Lung (tissue), 11 donors: ENCODE measurements at regions not wholly inside any gene's neighbourhood (a gene's known extent, or its start where the extent isn't known, plus 50 kb on each side); places are given as distances from the start of the nearest gene placed in this dataset.
A peak's percentile ranks its signal among the peaks of the same experiment; 100 is the strongest.

Experiments used
- ATAC-seq: fragments of 200-7000 bp; cut with Tn5 transposase; one replicate; pipeline ENCODE4 v1.9.1; 2020; ENCODE audit warnings: moderate number of reproducible peaks; ENCODE audit not compliant: insufficient read depth, low FRiP score
- DNase-seq, 3 donors: peaks; one replicate each; pipeline ENCODE4 v3.0.0-alpha.2; 2013 to 2017
- H3K27ac ChIP-seq, 2 donors: one replicate each; pipeline ENCODE4 v1.5.1; 2013; ENCODE audit warnings: mild to moderate bottlenecking in 2 of 2, moderate library complexity in 2 of 2, control low read depth in 1 of 2, inconsistent platforms in 1 of 2, low read depth in 1 of 2, low read length in 1 of 2
- H3K27me3 ChIP-seq, 3 donors: one replicate each; pipeline ENCODE4 v1.5.1; 2013; ENCODE audit warnings: low read length in 2 of 3; ENCODE audit not compliant: control insufficient read depth in 3 of 3, insufficient read depth in 3 of 3
- H3K36me3 ChIP-seq, 4 donors: one replicate each; pipeline ENCODE4 v1.5.1; 2013; ENCODE audit warnings: low read length in 4 of 4, mild to moderate bottlenecking in 1 of 4, moderate library complexity in 1 of 4; ENCODE audit not compliant: control insufficient read depth in 4 of 4, insufficient read depth in 4 of 4
- H3K4me1 ChIP-seq, 5 donors: one replicate each; pipeline ENCODE4 v1.5.1; 2013; ENCODE audit warnings: low read length in 5 of 5, mild to moderate bottlenecking in 2 of 5, moderate library complexity in 1 of 5; ENCODE audit not compliant: control insufficient read depth in 5 of 5, insufficient read depth in 5 of 5
- H3K4me3 ChIP-seq: one replicate; pipeline ENCODE4 v1.5.1; 2013; ENCODE audit warnings: mild to moderate bottlenecking, control low read depth, moderate library complexity
- H3K9ac ChIP-seq, 2 donors: one replicate each; pipeline ENCODE4 v1.5.1; 2013; ENCODE audit warnings: low read length in 2 of 2, control low read depth in 1 of 2; ENCODE audit not compliant: insufficient read depth in 1 of 2
- H3K9me3 ChIP-seq, 4 donors: one replicate each; pipeline ENCODE4 v1.5.1; 2013; ENCODE audit warnings: low read length in 3 of 4, mild to moderate bottlenecking in 1 of 4, moderate library complexity in 1 of 4; ENCODE audit not compliant: control insufficient read depth in 4 of 4, insufficient read depth in 3 of 4
- WGBS, 2 donors: extraction: QIAGEN DNeasy Blood & Tissue Kit; methylation state at CpG; one replicate each; pipeline ENCODE4 v1.1.7; 2013; 5-methylcytosine and 5-hydroxymethylcytosine counted together
- TF ChIP-seq, protein P1 (sequence below): IDR thresholded peaks from 2 replicates; pipeline ENCODE4 v1.5.1; 2012; ENCODE audit warnings: mild to moderate bottlenecking; ENCODE audit errors: control extremely low read depth, extremely low read depth
- donor health status: control.
- donor health status: control.
- donor health status: Bipolar disorder and iron deficiency.
- donor health status: healthy.
- donor health status: DM: yes; HTN: yes; CAD: no.

DNA sequence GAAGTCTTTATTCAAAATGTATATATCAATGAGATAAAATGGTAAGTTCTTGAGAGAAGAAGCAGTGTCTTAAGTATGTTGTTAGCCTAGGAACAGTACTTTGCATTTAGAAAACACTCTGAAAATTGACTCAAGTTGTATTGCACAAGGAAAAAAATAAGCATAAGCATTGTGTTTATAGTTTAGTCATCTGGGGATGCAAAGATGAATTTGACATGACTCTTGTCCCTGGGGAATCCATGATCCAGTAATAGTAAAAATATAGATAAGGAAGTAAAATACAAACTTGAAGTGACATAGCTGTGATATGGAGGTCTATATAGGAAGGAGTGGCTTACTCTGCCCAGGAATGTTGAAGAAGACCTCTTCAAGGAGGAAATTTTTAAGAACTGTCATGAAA is 185.0 kb upstream of the PTBP2 start:
- Histone ChIP-seq H3K27me3 (no peaks in the 10 kb centered on the region), H3K4me3 (no peak overlapping the region), H3K36me3 (no peaks in the 10 kb centered on the region), H3K9me3 (no peaks in the 10 kb centered on the region), H3K9ac (no peak overlapping the region), H3K4me1 (peaks cover 0 to 45% (median 5%) of the 10 kb centered on the region in 5 donors), H3K27ac (no peak overlapping the region)
- DNase-seq (no peak), ATAC-seq (no peak)
- TF ChIP-seq, protein P1, sequence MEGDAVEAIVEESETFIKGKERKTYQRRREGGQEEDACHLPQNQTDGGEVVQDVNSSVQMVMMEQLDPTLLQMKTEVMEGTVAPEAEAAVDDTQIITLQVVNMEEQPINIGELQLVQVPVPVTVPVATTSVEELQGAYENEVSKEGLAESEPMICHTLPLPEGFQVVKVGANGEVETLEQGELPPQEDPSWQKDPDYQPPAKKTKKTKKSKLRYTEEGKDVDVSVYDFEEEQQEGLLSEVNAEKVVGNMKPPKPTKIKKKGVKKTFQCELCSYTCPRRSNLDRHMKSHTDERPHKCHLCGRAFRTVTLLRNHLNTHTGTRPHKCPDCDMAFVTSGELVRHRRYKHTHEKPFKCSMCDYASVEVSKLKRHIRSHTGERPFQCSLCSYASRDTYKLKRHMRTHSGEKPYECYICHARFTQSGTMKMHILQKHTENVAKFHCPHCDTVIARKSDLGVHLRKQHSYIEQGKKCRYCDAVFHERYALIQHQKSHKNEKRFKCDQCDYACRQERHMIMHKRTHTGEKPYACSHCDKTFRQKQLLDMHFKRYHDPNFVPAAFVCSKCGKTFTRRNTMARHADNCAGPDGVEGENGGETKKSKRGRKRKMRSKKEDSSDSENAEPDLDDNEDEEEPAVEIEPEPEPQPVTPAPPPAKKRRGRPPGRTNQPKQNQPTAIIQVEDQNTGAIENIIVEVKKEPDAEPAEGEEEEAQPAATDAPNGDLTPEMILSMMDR: no peak

DNA sequence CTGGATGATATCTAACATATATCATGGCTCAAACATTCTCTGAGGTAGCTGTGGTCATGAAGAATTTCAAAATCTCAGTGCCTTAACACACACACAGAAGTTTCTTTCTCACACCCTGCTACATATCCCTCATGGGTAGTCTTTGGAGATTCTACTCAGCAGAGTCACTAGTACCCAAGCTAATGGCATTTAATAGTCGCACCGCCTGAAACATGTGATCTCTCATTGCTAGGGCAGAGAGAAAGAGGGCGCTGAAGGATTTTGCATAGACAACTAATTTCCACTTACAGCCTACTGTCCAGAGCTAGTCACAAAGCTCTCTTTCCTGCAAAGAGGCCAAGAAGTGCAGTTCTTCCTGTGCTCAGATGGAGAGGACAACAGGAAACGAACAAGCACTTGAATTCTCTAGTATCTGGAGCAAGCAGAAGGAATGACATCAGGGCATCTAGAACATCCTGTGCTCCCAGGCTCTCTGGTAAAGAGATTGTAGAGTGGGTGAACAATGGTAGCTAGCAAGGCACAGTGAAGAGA is 183.4 kb upstream of the PTBP2 start:
- Histone ChIP-seq H3K27me3 (no peaks in the 10 kb centered on the region), H3K36me3 (no peaks in the 10 kb centered on the region), H3K9ac (peak overlapping the region in 1 of 2 donors; percentile 24), H3K4me1 (peaks cover 0 to 45% (median 5%) of the 10 kb centered on the region in 5 donors), H3K4me3 (no peak overlapping the region), H3K27ac (peak overlapping the region; percentile 67 to 70), H3K9me3 (no peaks in the 10 kb centered on the region)
- ATAC-seq (peak; percentile 61), DNase-seq (peak; percentile 39 to 84 (median 80))
- WGBS, 2 donors: 51 to 70% methylated on average over 4 of the region's 4 CpGs
- TF ChIP-seq, protein P1: no peak

DNA sequence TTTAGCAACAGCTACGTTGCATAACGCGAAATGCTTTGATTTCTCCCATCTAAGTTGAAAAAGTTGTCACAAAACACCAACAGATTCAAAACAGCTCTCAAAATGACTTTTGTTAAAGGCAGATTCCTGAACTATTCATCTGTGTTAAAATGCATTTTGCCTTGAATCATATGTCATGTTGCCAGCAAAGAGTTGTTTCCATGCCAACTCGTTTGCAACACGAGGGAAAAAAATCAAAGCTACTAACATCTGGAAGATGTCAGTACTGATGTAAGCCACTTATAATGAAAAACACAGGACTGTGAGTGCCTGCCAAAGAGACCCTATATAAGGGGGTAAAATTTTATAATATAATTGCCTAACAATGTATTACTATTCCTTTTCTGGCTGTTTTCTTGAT is 182.7 kb upstream of the PTBP2 start:
- Histone ChIP-seq H3K27ac (peak overlapping the region in 1 of 2 donors; percentile 70), H3K4me3 (no peak overlapping the region), H3K36me3 (no peaks in the 10 kb centered on the region), H3K9ac (no peak overlapping the region), H3K9me3 (no peaks in the 10 kb centered on the region), H3K4me1 (peaks cover 0 to 45% (median 5%) of the 10 kb centered on the region in 5 donors), H3K27me3 (no peaks in the 10 kb centered on the region)
- DNase-seq: peak; percentile 88 to 99 (median 98)
- ATAC-seq: no peak
- 44 to 78% methylated on average over 5 of the region's 5 CpGs for WGBS, 2 donors
- TF ChIP-seq, protein P1: no peak

DNA sequence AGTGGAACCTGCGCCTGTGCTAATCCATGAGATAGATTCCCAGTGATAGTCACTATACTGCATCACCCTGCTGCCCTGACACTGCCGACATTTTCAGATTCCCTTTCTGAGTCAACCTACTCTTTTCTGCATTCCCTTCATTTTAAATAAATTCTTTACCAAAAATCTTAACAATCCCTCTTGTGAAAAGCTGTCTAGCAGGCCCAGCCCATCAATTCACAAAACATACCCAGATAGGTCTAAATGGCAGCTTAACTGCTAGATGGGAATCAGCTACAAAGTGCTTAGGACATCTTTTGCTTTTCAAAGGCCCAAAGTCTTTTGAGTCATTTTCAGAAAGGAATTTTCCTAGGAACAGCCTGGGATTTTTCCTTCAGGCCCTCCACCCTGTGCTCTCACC is 180.1 kb upstream of the PTBP2 start:
- Histone ChIP-seq H3K4me3 (no peak overlapping the region), H3K9ac (no peak overlapping the region), H3K36me3 (no peaks in the 10 kb centered on the region), H3K27ac (no peak overlapping the region), H3K9me3 (no peaks in the 10 kb centered on the region), H3K27me3 (no peaks in the 10 kb centered on the region), H3K4me1 (peaks cover 0 to 28% (median 1%) of the 10 kb centered on the region in 5 donors)
- WGBS, 2 donors: 92 to 95% methylated on average over 2 of the region's 2 CpGs
- DNase-seq: no peak
- ATAC-seq: no peak
- TF ChIP-seq, protein P1: no peak
